GM21786 (cell line): ENCODE measurements at regions not wholly inside any gene's neighbourhood (a gene's known extent, or its start where the extent isn't known, plus 50 kb on each side); places are given as distances from the start of the nearest gene placed in this dataset.

ENCODE experiments used
- ATAC-seq: cut with Tn5 transposase; IDR thresholded peaks from one replicate; pipeline ENCODE4 v1.9.1; 2021; ENCODE audit not compliant: unreplicated experiment

DNA sequence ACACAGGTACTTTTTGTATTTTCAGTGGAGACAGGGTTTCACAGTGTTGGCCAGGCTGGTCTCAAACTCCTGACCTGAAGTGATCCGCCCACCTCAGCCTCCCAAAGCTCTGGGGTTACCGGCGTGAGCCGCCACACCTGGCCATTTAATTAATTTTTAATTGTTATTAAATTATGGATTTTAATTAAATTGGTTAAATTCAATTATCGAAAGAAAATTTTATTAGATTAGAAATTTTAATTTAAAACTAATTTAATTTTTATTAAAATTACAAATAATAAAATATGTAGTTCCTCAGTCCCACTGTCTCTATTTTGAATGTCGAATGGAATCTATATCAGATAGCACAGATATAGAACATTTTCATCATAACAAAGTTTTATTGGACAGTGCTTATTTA lies 416.5 kb downstream of the GABRG2 start:
- ATAC-seq: no peak

DNA sequence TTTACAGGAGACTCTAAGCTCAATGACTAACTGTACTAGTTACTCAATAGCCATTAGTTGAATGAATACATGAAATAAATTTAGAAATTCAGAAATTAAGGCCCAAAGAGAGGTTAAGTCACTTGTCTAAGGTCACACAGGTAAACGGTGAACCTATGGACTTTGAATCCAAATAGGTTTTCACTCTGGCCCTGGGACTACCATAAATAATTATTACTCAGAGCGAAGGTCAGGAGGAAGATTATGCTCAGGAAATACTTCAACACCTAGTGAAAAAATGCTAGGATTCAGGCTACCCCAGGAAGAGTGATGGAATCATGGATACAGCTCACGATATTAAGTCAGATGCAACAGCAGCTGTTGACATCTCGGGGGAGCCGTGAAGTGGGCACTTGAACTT lies 417.4 kb downstream of the GABRG2 start:
- ATAC-seq: no peak

- no peak for ATAC-seq
Observed at GRCh38 chr5:162485666-162486292, 418.2 kb downstream of the GABRG2 start.

DNA sequence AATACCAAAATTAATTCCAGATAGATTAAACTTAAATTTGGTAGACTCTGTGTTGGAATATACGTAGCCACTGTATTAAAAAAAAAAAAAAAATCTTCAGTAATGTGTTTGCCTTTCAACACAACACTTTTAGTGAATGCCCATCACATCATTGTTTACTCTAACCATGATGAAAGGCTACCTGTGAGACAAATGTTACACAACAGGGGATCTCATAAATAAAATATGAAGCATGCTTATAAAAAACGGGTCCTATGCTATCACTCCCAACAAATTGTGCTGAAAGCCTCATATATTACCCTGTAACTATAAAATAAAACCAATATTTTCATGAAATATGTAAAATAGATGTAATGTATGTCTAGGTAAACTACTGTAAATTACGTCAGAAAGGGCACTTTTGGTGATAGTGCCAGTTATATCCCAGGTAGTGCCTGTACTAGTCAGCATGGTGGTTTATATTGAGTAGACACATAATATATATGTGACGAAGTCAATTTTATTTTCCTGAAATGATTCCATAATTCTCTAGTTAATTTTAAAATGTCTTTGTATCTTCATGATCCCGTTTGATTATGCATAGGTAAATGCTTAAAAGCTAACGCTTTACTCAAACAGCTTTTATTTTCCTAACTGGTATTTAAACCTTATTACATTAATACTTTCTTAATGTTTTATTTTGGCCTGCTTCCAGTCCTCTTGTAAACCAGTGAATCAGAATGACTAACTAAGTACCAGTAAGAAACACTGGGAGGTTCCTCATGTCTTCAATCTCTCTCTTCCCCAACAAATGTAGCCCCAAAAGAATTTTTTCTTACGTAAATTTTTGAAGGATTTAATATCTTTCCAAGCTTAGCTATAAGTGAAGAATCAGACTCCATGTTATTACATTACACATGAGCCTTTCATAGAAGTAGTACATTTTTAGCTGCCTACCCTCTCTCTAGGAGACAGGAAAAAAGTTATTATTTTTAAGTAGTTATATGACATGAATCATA lies 420.3 kb downstream of the GABRG2 start:
- no peak for ATAC-seq

DNA sequence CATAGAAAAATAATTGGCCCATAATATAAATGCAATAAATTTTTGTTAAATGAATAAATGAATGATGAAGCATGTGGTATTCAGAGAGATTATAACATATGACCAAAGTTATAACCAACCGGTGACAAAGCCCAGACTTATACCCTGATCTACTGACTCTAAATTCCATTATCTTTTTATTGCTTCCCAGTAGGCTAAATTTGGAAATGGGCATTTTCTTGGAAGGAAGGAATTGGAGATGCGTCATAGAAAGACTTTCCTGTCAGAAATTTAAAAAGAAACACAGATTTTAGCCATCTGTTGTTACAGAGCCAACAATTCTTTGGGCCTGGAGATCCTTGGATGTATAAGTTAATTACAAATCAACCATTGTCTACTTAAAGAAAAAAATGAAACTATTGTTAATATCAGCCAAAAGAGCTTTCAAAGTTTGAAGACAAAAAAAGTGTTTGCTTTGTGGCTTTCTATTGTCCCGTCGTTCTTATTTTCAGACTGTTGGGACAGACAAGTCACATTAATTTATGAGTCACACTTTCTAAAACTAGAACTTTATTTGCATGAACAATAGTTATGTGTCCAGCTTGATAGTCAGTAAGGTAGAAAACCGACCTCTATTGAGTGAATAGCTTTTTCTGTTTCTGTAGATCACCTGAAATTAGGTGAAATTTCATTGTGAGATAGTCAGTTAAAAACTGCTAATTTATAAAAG lies 428.7 kb downstream of the GABRG2 start:
- ATAC-seq: peak; percentile 44

DNA sequence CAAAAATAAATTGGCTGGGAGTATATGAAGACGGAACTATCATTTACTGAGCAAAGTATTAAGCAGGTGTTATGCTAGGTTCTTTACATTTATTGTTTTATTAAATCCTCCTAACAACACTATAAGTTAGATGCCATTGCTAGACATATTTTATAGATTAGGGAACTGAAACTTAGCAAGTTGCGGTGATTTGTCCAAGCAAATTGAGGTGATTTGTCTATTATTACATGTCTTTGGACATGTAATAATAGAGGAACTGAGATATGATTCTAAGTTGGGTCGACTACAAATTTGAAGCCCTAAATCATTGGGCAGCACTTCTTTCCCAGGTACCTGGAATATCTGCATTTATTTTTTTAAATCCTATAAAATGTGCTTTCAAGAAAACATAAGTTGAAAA lies 429.9 kb downstream of the GABRG2 start:
- no peak for ATAC-seq

DNA sequence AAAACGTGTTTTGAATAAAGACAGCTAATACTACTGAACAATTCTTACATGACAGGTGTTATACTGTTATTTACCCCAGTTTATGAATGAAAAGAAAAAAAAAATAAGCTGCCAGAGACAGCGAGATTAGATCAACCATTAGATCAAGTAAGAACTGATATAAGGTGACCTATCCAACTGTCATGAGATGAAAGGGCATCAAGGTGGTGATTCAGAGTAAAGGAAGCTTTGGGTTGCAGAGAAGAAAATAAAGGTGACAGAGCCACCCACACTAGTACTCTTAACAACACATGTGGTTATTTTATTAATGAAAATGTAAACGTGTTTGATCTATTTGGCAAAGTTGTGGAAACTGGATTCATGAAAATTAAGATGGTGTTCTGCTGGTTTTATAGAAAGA lies 435.2 kb downstream of the GABRG2 start:
- no peak for ATAC-seq

GRCh38 chr5:162503796-162504195 lies 436.2 kb downstream of the GABRG2 start:
- ATAC-seq: no peak

GRCh38 chr5:162512935-162513565 lies 445.5 kb downstream of the GABRG2 start:
- no peak for ATAC-seq

DNA sequence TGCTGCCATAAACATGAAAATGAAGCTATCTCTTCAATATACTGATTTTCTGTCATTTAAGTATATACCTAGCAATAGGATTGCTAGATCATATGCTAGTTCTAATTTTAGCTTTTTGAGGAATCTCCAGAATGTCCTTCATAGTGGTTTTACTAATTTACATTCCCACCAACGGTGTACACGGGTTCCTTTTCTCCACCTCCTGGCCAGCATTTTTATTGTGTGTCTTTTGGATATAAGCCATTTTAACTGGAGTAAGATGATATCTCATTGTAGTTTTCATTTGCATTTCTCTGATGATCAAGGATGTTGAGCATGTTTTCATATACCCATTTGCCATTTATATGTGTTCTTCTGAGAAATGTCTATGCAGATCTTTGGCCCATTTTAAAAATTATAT lies 446.5 kb downstream of the GABRG2 start:
- ATAC-seq: no peak

GRCh38 chr5:162520878-162521277 lies 453.3 kb downstream of the GABRG2 start:
- no peak for ATAC-seq

DNA sequence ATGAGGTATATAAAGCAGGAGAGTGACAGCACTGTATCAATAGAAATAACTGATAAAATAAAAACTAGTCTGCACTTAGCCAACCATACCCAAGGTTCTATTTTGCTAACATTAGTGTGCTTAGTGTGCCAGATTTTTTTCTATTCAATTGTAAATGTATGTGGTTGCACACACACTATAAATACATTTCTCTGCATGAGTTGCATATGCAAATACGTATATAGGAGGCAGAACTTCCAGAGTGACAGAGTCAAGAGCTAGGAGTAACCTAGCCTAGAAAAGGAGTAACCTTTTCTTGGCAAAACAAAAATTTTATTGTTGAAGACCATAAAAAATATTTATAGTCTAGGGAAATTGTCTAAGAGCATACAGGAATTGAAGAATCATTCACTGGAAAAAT lies 461.6 kb downstream of the GABRG2 start:
- no peak for ATAC-seq

DNA sequence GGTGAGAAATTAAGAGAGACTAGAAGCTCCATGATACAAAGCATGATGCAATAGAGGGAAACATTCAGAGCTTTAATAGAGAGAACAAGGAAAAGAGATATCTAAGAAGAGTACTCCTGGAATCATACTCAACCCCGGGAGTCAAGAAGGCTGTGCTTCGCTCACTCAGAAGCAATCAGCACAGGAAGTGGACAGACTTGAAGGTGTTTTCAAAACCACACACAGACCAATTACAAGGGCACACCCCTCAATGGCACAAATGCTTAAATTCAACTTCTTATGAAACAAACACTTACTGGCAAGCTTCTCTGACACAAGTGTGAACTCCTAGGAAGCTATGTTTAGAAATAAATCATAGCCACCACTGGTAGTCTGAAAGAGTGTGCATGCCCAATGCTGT lies 462.3 kb downstream of the GABRG2 start:
- ATAC-seq: no peak

DNA sequence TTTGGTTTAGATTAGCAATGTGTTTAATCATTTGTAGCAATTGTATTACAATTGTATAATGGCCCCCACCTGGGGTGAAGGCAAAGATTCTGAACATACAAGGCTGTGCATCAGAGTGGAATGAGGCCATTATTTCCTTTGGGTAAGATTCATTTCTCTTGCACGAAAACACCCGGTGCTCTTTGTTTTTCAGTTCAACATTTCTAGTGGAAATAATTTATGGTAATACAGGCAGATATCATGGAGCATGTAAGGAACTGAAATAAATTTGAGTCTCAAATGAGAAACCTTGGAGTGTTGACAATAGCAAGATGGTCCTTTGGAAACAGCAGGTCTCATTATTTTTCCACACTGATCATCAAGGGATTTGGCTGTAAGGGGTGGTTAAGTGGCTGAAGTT lies 475.9 kb downstream of the GABRG2 start:
- no peak for ATAC-seq

DNA sequence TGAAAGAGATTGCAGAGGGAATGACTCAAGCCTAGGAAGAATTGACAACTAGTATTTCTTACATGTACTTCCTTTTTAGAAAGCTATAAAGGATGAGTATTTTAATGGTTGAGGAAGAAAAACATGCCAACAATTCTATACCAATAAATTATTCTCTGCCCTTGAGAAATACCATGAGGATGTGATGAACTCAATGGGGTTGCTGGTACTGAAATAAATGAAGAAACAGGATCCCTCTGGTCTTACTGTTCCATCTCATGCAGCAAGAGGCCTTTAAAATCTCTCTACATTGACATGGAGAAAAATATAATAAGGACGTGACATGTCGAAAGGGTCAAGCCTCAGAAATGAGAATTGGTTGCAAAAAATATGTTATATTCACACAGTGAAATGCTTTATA lies 477.3 kb downstream of the GABRG2 start:
- ATAC-seq: no peak

- no peak for ATAC-seq
Observed at GRCh38 chr5:162550236-162550635, 482.7 kb downstream of the GABRG2 start.

- no peak for ATAC-seq
Observed at GRCh38 chr5:162558120-162558519, 490.5 kb downstream of the GABRG2 start.

- ATAC-seq: no peak
Observed at GRCh38 chr5:162567644-162568043, 500.1 kb downstream of the GABRG2 start.

GRCh38 chr5:162573758-162574157 lies 506.2 kb downstream of the GABRG2 start:
- no peak for ATAC-seq

- no peak for ATAC-seq
Observed at GRCh38 chr5:162591724-162592123, 524.2 kb downstream of the GABRG2 start.

DNA sequence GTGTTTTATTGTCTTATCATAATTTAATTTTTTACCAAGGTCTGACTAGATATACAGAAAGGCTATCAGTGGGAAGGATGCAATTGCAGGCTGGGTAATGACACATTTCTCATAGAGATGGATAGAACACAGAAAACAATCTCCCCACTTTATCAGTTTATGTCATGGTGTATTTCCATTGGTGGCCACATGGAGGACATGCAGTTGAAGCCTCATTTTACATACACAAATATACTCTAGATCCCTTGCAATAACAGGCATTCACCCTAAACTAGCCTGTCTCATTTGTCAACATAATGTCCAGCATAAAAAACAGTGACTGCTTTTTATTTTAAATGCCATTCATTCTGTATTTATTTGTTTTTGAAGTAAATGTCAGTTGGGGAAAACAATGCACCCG lies 526.3 kb downstream of the GABRG2 start:
- peak; percentile 71 for ATAC-seq
